ENCODE measurements at regions not wholly inside any gene's neighbourhood (a gene's known extent, or its start where the extent isn't known, plus 50 kb on each side); places are given as distances from the start of the nearest gene placed in this dataset.
A peak's percentile ranks its signal among the peaks of the same experiment; 100 is the strongest.

DNA sequence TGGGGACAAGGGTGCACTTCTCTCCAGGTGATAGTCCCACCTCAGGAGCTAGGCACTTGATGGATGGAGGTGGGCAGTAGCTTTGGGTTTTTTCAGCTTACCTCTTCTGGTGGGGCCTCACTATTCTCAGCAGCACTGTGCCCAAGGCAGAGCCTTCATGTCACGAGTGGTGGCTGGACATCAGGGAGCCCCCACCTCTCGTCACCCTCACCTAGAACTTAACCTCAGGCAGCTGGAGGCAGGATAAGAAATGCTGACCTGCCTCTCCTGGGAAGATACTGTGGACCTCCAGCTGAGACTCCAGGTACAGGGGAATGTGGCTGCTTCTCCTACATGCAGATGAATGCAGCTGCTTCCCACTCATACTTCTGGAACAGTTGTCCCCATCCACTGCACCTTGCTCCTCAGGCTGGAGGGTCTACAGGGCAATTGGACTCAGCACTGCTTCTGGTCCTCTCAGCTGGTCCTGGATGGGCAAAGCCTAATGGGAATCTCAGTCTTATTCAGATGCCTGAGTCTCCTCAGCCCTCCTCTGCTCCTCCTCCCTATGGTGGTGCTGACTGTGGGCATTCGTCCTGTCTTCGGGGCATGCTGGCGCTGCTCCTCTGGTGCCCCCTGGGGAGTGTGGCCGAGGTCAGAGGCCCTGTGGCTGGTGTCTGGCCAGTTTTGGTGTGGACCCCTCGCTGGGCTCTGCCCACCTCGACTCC is 129.9 kb downstream of the KLF13 start:
- DNase-seq = no peak

DNA sequence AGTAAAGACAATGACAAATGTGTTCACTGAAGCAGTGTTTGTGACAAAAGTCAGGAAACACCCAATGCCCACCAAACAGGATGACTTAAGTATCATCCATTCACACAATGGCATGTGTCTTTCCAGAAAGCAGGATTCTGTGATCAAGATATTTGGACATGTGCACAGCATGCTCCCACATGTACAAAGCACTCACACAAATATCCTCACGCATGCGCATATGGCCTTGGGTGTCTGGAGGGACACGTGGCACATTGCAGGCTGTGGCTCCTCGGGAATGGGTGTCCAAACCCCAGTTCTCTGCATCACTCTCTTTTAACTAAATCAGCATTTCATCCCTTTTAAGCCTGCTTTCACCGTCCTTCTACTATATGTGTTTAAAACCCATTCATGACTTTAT is 130.5 kb downstream of the KLF13 start:
- DNase-seq = no peak

DNA sequence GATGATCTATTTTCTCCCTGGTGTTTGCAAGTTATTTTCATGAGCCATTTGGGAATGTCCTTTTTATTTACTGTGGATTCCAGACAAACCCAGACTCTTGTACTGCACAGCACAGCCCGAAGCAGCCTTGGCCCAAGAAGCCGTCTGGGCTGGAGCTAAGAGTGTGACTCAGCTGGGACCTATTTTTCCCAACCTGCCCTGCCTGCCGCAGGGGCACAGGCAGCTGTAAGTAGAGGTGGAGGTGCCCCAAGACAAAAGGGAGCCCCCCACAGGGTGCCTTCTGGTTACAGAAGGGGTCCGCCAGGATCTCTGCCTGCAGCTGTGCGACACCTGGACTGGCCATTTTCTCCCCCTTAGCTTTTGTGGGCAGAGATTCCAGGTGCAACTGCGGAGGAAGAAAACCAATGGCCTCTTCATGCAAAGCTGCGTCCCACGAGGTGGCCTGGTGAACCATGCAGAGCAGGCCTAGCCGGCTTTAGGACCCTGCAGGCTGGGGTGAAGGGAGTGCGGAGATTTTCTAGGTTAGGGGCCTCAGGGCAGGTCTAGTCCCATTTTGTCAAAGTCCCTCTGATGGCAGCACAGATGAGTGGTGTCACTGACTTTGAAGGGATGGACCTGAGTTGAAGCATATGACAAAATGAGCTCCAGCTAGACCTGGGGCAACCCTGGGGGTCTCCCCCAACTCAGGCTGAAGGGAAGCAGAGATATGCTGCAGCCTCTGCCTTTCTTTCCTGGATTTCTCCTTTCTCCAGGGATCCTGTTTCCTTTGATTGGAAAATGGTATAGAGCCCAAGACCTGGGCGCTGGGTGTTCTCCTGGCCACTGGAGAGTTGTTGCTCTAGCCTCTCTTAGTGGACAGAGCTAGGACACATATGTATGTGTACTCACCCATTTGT is 131.2 kb downstream of the KLF13 start:
- no peak for DNase-seq

DNA sequence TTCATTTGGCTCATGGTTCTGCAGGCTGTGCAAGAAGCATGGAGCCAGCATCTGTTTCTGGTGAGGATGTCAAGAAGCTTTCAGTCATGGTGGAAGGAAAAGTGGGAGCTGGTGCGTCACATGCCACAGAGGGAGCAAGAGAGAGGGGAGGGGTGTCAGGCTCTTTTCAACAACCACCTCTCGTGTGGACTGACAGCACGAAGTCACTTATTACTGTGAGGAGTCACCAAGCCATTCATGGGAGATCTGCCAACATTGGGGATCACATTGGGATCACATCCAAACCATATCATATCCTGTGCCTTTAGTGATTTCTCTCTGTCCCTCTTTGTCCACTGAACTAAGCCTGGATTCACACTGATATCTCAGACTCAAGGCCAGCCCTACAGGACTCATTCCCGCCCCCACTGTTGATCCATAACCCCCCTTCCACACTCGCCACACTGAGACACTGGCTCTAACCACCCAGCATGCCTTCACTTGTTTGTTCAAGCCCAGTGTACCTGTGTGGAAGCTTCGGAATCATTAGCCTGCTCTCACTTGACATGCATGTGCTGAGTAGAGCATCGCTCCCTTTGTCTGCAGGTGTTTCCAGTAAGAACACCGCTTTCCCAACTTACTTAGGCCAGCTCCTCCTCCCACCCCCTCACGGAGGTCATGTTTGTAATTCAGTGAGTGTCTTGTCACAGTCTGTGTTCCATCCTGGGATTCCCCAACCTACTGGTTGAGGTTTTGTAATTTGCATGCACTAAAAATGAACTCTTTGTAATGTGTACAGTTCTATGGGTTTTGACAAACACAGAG is 132.2 kb downstream of the KLF13 start:
- DNase-seq = no peak

DNA sequence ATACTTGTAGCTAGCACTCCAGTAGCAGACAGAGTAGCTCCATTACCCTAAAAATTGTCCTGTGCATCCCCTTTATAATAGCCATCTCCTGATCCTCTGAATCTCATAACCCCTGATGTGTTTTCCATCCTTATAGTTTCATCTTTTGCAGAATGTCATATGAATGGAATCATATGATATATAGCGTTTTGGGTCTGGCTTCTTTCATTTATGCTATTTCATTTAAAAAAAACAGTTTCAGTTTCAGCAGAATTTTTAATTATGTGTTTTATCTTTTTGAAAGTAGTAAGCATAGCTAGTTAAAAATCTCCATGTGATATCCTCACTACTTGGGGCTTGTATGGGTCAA is 132.7 kb downstream of the KLF13 start:
- DNase-seq = no peak

DNA sequence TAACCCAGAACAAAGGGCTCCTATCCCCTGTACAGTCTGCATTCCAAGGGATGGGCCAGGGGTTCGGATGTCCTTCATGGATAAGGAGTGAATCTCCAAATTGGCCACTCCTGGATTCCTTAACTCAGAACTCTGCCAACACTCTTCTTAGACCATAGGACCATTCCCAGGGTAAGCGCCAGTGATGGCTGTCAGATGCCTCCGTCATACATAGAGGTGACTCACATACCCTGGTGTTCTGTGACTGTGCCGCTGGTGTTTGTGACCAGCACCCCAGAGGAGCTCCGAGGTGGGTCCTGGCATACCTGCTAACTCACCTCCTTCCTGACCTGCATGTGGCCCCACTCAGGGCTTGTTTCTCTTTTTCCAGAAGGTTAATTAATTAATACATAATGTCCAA is 134.7 kb downstream of the KLF13 start:
- no peak for DNase-seq

DNA sequence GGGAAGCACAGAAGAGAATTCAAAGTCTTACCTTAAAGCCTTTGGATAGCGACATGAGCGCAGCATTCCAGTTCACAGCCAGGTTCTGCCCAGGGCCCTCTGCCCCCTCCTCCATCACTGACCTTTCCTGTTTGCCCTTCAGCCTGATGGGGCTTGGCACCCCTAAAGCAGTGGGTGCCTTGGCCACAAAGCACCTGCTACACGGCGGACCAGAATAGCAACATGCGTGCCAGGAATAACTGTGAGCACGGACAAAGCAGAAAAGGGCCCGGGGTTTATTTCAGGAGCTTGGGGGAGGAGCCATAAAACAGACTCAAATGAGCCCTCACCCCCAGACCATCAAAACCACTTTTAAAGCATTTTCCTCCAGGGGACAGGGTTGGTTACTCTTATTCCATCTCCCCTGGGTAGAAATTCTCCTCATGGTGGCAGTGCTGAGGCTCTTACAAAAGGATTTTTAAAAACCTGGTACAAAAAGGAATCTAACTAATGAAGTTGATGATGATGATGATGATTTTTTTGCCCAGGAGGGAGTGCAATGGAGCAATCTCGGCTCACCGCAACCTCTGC is 135.4 kb downstream of the KLF13 start:
- no peak for DNase-seq

DNA sequence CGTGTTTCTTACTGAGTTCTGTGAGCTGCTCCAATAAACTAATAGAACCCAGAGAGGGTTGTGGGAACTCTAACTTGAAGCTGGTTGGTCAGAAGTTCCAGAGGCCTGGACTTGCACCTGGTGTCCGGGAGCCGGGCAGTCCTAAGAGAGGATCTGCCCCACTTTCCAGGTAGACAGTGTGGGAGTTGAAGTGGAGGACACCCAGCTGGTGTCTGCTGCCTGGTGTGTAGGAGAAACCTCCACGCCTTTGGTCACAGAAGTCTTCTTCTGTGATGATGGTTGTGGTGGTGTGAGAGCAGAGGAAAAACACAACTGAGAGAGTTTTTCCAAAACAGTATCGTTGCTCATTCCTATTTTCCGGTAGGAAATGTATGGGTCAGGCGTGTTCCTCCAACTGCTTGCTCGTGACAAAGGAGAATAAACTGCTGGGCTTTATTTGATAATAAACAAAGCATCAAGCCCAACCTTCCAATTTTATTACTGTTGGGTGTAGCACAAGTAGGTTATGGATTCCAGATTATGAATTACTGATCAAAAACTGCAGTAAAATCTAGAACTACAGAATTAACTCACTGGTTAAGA is 137.0 kb downstream of the KLF13 start:
- no peak for DNase-seq

DNA sequence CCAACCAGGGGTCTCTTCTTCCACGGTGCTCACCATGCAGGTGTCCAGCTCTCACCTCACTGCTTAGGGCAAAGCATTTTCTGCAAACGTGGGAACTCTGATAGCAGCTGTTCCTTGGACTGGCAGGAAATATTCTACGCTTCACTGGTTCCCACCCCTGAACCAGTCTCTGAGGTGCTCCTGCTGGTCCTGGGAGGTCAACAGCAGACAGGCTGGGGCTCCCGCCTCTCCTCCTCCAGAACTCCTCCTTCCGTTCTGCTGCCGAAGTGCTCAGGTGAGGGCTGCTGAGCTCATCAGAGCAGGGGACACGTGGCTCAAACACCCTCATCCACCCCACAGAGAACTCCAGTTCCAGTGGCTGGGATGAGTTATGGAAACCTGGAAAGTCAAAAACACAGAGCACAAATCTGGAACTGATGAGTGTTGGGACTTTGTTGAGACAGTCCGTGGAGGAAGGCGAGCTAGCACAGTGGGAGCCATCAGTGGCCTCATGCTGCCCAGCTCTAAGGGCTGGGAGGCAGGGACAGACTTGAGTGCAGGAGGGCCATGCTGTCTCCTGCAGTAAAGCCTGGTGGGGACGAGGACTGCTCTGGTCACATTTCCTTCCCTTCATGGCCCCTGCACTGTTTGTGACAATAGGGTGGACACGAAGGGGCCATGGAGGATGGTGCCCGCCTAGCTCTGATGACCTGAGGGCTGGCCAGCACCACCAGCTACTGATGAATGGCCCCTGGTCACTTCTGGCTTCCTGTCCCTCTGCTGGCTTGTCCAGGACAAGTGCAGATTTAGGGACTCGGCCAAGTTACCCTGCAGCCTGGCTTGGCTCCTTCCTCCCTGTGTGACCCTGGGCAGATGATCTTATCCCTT is 137.8 kb downstream of the KLF13 start:
- DNase-seq = no peak

DNA sequence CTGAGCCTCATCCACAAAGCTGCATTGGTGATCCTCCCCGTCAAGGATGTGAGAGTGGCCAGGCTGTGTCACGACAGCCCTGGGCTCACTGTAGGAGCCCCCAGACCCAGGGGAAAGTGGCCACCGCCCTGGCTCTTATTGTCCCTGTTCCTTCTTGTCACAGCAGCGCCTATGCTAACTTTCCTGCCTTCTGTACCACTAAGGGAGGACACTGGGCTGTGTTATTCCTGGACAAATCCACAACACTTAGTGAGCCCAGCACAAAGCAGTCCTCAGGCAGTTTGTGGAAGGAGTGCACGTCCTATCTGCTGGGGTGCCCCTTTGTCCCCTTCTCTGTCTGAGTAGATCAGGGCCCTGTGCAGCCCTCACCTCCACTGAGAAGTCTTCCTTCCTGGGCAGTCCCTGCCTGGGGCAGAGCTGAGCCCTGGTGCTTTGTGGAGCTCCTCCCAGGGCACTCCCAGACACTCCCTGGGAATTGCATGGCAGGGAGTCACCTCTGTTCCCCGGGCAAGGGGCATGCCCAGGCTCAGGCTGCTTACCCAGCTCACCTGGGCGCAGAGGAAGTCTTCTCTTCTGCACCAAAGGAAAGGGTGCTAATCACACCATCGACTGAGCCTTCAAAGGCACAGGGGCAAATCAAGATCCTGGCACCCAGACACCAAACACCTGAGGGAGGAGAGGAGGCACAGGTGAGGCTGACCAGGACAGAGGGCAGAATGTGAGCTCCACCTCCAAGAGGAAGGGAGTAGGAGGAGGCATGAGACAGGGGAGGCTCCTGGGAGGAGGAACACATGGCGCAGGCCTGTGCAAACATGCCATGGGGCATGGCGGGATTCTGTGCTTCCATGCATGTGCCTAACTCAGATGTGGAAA is 138.7 kb downstream of the KLF13 start:
- DNase-seq = peak; percentile 71

DNA sequence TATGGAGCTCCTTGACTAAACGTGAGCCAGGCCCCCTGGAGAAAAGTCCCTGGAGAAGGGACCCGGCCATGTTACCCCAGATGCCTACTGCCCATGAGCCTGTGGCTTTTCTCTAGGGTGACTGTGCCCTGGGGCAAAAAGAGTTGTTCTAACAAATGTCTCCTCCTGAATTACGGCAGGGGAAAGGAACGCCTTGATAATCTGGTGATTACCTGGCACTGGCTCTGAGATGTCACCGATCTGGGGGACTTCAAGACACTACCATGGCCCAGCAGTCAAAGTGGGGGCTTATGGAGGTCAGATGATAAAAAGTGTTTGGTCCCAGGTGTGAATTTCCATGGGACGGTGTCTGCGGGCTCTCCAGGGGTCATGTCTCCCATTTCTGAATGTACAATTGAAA is 140.7 kb downstream of the KLF13 start:
- no peak for DNase-seq

DNA sequence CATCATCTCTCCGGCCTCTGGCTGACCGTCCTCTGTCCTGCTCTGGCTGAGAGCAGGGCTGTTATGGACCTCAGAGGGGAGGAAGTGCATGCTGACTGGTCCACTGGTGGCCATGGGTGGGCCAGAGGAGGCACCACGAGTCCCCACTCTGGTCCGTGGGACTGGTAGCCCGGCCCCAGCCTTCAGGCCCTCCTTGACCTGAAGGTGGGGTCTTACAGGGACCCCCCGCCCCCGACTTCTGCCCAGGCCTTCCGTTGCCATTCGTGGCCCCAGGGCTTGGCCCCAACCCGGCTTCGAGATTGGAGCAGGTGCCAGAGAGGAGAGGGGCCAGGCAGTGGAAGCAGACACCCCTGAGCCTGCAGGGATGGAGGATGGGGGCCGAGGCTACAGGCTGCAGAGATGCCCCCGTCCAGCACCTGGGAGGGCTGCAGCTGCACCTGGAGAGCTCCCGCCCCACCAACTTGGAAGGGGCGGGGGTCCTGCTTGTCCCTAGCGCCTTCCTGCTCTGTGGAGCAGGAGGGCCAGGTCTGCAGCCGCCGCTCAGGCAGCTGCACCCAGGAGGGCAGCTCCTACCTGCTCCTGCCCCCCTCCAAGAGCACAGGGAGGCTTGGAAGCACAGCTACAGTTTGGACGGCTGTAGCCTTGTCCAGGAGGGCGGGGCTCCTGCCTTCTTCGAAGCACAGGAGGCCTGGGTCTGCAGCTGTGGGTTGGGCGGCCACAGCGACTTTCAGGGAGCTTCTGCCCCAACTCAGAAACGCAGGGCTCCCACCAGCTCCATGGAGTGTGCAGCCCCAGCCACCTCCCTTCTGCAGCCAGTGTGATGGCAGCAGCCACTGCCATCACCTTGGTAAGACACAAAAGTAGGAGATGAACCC is 142.5 kb downstream of the KLF13 start:
- no peak for DNase-seq

DNA sequence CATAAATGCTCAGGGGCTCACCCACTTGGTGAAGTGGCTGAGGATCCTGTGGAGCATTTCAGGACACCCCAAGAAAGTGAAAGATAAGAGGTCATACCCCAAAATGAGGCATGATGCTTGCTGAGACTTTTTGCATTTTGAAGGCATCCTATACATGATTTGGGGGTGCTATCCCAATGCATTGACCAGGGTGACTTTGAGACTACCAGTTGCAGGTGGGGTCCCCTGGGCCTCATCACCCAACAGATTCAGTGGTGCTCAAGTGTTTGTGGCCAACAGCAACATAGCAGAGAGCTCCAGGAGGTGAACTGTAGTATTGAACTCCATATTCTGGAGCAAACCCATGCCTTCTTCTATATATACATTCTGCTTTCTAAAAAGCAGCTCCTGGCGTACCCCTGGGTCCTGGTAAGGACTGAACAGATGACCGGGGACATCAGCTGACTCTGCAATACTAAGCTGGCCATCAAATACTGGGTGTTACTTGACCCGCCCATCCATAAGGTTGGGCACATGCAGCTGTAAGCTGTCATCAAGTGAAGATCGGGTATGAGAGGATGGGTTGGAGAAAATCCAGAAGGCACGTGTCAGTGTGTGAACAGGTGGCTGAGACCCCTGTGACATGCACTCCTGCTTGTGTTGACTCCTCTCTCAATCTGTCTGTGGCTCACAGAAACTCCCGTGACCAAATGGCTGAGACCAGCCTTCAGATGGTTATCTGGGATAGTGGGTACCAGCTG is 143.3 kb downstream of the KLF13 start:
- DNase-seq = no peak

DNA sequence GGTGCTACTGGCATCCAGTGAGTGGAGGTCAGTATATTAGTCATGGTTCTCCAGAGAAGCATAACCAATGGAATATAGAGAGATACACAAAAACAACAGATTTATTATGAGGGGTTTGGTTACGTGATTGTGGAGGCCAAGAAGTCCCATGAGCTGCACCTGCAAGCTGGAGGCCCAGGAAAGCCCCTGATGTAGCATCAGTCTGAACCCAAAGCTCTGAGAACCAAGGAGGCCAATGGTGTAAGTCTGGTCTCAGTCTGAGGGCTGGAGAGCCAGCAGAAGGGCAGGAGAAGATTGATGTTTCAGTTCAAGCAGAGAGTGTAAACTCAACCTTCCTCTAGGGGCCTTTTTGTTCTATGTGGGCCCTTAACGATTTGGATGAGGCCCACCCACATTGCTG is 144.1 kb downstream of the KLF13 start:
- no peak for DNase-seq

DNA sequence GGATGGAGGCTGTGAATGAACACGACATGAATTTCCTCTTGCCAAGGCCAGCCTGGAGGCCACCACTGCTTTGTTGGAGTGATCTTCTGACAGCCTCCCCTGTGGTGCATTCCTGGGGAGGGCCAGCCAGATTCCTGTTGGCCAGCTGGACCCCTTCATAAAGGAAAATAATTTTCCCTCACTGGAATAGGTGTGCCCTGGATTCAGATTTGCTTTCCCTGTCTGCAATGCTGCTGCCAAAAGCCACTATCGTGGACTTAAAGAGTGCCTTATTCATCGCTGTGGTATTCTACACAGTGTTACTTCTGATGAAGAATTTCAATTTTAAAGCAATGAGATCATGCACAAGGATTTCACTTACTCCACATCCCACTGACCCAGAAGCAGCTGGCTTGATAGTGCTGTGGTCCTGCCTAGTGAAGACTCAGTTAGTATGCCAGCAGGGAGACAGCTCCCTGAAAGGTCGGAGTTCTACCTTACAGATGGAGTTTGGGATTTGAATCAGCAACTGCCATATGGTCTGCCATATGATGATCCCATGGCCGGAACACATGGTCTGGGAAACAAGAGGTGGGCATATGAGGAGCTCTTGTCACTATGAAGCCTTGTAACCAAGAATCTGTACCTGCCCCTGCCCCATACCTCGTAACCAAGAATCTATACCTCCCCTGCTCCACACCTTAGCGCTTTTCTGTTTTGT is 145.2 kb downstream of the KLF13 start:
- DNase-seq = peak; percentile 71

DNA sequence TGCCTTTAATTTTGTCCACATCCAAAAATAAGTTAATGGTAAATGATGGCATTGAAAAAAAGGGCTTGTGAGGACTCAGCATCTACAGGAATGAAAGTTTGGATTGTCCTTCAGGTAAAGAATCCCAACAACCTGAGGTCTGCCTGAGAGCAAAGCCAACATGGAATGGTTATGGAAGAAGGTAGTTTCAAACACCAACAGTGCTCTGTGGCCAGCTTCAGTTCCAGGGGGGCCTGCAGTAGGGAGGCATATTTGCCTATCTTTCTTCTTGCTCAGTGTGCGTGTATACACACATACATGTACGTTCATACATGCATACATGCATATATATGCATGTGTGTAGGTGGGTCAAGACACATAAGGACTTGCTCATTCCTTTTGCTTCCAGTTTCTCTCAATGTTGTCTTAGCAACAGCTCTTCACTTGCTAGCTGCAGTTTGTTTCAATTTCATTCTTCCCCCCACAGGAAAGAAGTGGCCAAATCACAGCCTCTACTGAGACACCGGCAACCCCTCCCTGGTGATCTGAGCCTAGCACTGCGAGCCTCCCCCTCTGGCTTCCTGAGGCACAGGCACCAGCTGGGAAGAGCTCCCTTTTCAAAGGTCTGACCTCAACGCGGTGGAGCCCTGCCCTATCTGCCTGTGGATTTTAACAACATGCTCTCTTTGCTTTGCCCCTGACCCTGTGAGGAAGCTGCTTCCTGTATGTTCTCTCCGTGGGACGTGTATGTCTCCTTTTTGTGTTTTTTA is 146.2 kb downstream of the KLF13 start:
- DNase-seq = no peak

DNA sequence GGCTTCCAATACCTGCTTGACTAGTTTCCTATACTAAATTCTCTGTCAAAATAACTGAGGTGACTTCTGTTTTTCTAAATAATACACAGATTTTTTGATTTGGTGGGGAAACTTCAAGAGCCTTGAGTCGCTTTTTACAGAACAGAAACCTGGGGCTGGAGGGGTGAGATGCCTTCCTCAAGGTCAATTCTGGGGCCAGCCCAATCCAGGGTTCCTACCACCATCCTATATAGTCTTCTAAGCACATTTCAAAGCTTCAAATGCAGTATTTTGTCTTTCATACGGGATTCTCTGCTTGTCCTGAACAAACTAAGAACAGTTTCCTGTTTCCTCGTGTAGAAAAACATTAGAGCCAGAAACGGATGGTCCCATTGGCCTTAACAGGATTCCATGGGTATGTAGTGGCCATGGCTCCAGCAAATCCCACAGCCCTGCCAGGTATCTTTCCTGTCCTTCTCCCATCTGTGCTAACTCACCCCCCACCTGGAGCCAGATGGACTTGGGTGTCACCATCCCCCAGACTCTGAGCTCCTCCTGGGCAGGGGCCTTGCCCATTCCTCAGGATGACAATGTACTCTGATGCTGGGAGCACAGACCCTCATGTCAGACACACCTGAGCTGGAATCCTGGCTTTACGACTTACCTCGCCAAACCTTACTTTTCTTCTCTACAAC is 146.9 kb downstream of the KLF13 start:
- DNase-seq = no peak

Measured in NCI-H2171 (cell line).